ENCODE measurements at regions not wholly inside any gene's neighbourhood (a gene's known extent, or its start where the extent isn't known, plus 50 kb on each side); places are given as distances from the start of the nearest gene placed in this dataset.

DNA sequence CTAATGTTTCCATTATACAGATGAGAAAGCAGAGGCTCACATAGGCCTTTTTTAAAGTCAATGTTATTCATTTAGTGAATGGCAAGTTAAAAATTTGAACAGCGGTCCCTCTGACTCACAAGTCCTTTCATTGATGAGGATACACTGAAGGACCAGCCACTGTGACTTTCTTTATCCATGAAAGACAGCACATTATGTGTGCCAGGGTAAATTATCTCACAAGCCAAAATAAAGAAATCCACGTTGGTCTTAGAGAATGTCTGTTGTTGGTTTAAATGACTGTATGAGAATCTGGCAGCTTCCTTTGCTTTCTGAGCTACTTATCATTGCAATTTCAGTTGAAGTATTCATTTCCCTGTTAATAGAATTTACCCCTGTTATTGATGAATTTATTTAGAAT, 485.1 kb downstream of the TBL1XR1 start:
- Histone ChIP-seq H3K36me3 (no peaks in the 10 kb centered on the region), H3K27me3 (no peaks in the 10 kb centered on the region), H3K27ac (no peak overlapping the region), H3K9me3 (peaks cover 0 to 2% (median 0%) of the 10 kb centered on the region in 11 donors), H3K4me3 (no peak overlapping the region), H3K4me1 (no peaks in the 10 kb centered on the region)
- ATAC-seq = no peak
- 57 to 66% methylated on average over 2 of the region's 2 CpGs for WGBS, 2 donors
- TF ChIP-seq, protein P1, sequence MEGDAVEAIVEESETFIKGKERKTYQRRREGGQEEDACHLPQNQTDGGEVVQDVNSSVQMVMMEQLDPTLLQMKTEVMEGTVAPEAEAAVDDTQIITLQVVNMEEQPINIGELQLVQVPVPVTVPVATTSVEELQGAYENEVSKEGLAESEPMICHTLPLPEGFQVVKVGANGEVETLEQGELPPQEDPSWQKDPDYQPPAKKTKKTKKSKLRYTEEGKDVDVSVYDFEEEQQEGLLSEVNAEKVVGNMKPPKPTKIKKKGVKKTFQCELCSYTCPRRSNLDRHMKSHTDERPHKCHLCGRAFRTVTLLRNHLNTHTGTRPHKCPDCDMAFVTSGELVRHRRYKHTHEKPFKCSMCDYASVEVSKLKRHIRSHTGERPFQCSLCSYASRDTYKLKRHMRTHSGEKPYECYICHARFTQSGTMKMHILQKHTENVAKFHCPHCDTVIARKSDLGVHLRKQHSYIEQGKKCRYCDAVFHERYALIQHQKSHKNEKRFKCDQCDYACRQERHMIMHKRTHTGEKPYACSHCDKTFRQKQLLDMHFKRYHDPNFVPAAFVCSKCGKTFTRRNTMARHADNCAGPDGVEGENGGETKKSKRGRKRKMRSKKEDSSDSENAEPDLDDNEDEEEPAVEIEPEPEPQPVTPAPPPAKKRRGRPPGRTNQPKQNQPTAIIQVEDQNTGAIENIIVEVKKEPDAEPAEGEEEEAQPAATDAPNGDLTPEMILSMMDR (IDR thresholded peaks at IDR 0.05) = no peak
- no peak for DNase-seq
- intact Hi-C loops (cut with DNase I) = no loop called here

DNA sequence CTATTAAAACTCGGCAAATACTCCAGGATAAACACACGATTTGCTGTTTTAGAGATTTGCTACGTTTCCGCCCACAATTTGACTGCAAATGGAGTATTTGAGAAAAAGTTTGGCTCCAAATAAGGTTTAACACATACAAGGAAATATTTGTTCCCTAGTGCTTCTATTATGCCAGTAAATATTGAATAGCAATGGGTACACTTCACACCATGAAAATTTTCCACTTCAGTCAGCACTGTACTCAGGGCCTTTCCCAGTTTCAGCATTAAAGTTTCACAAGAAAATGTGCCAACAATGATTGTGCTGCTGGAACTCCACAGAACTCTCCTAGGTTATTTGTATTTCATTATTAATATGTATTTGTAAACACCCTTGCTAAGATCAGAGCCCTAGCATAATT, 498.0 kb downstream of the TBL1XR1 start:
- no peak overlapping the region for H3K27ac ChIP-seq
- TF ChIP-seq, protein P1 (IDR thresholded peaks at IDR 0.05) = no peak
- 52 to 57% methylated on average over 4 of the region's 4 CpGs for WGBS, 2 donors
- H3K9me3 ChIP-seq = no peaks in the 10 kb centered on the region
- no peaks in the 10 kb centered on the region for H3K27me3 ChIP-seq
- no peaks in the 10 kb centered on the region for H3K36me3 ChIP-seq
- H3K4me1 ChIP-seq = no peaks in the 10 kb centered on the region
- ATAC-seq (peak in 1 of 8 donors; percentile 35), DNase-seq (no peak)
- intact Hi-C loops (cut with DNase I) = no loop called here
- no peak overlapping the region for H3K4me3 ChIP-seq

DNA sequence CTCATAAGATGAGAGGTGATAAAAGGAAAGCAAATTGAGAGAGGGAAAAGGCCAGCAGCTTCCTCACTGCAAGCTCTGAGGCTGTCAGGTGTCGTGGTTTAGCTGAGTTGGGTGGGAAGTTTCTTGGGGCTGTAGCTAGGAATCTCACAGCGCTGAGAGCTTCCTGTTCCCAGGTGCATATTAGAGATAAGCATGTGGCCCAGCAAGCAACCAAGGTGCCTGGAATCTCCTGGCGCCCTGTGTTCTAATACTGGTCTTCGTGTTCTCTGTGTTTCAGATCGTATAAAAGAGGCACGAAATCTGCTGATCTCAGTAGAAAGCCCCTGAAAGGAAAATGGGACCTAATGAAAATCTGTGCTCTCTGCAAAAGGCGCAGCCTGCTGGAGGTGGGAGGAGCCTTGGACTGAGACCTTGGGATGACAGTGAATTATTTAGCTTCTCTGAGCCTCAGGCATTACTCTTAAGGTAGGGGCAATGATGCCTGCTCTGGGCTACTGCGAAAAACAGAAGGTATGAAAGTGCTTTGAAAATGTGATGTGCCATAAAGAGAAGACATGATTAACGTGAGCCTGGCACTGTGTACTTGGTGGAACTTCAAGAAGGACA, 499.9 kb downstream of the TBL1XR1 start:
- Histone ChIP-seq H3K36me3 (no peaks in the 10 kb centered on the region), H3K9me3 (no peaks in the 10 kb centered on the region), H3K4me1 (no peaks in the 10 kb centered on the region), H3K4me3 (no peak overlapping the region), H3K27me3 (no peaks in the 10 kb centered on the region), H3K27ac (no peak overlapping the region)
- intact Hi-C loops (cut with DNase I) = no loop called here
- DNase-seq (no peak), ATAC-seq (no peak)
- TF ChIP-seq, protein P1 (IDR thresholded peaks at IDR 0.05) = no peak
- WGBS, 2 donors = 63 to 74% methylated on average over 9 of the region's 9 CpGs

DNA sequence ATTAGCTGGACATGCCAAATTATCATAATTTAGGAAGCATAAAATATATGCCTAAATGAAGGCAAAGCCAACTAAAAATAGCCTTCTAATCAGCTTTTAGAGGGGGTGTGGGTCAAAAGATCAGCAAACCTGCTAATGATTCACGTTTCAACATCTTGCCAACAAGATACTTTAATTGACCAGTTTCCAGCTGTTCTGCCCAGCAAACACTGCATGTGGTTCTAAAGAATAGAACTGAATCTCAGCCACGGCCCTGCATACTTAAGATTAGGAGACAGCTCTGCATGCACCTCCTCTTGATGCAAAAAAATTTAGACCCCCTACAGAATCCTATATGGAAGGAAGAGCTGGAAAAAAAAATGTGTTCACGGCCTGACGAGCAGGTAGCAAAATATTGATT, 500.5 kb downstream of the TBL1XR1 start:
- Histone ChIP-seq H3K27ac (no peak overlapping the region), H3K27me3 (no peaks in the 10 kb centered on the region), H3K4me3 (no peak overlapping the region), H3K4me1 (no peaks in the 10 kb centered on the region), H3K9me3 (no peaks in the 10 kb centered on the region), H3K36me3 (no peaks in the 10 kb centered on the region)
- WGBS, 2 donors = 40 to 48% methylated on average over 4 of the region's 4 CpGs
- DNase-seq (no peak), ATAC-seq (no peak)
- TF ChIP-seq, protein P1 (IDR thresholded peaks at IDR 0.05) = no peak
- intact Hi-C loops (cut with DNase I) = no loop called here

Data from heart right ventricle (tissue), 16 donors.